ENCODE measurements at regions not wholly inside any gene's neighbourhood (a gene's known extent, or its start where the extent isn't known, plus 50 kb on each side); places are given as distances from the start of the nearest gene placed in this dataset.
A peak's percentile ranks its signal among the peaks of the same experiment; 100 is the strongest.

GRCh38 chr5:96590796-96591195 lies 71.4 kb upstream of the CAST start:
- DNase-seq (ENCODE audit: low spot score), result no peak

- DNase-seq (ENCODE audit: low spot score), result no peak
Measured at GRCh38 chr5:96595300-96596090, 66.7 kb upstream of the CAST start.

DNA sequence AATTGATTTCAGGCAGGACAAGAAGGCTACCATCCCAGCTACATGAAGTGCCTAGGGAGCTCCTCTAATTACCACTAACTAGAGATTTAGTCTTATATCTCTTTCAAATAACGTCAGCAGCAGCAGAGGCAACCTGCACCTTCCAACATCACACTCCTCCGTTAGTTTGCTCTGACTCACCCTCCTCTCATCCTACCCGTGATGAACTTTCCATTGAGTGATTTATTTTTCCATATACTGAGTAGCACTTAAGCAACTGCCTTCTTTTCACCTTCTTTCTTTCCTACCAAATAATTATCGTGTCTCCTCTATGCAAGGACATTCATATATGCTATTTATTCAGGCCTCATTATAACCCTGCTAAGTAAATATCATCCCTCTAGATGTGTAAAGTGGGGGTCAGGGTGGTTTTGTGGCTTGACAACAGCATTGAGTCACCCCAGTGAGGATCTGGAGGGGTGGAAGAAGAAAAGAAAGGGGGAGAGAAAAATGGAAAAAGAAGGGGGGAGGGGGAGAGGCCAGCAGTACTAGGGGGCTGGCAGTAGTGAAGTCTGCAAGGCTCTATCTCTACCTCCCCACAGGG lies 64.6 kb upstream of the CAST start:
- DNase-seq (ENCODE audit: low spot score), result no peak

DNA sequence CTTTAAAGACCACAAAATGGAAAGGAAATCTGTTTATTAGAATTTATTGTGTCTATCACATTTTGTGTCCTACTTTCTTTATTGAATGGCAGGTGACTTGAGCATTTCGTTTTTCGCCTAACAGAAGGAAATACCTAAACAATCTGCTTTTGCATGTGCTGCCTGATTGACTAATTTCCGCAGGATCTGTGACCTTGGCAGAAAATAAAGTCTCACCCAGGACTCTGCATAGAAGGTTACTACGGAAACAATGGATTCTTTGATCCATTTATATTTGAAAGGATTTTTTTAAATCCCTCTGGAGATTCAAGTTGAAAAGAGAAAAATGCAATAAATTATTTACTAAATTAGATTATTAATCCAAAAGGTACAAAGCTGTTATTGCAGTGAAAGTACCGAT lies 61.0 kb upstream of the CAST start:
- DNase-seq (ENCODE audit: low spot score), result no peak

- DNase-seq (ENCODE audit: low spot score), result peak; percentile 59
Measured at GRCh38 chr5:96601715-96602244, 60.4 kb upstream of the CAST start.

GRCh38 chr5:96602776-96603175 lies 59.4 kb upstream of the CAST start:
- DNase-seq (ENCODE audit: low spot score), result no peak

- no peak for DNase-seq (ENCODE audit: low spot score)
Measured at GRCh38 chr5:96605144-96605837, 56.9 kb upstream of the CAST start.

DNA sequence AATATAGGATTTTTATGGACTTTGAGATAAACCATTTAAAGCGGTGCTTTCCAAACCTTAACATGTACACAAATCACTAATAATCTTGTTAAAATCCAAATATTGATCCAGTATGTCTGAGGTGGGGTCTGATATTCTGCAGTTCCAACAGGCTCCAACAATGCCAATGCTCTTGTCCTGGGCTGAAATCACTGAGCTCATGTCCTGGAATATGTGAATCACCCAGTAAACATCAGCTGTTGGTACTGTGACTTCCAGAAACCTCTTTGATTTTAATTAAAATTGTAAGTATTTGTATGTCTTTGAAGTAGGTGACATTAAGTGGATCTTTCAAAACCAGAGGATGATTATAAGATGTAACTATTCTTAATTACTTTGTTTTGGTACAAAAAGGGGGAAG lies 52.8 kb upstream of the CAST start:
- DNase-seq (ENCODE audit: low spot score), result no peak

- no peak for DNase-seq (ENCODE audit: low spot score)
Measured at GRCh38 chr5:96610747-96611146, 51.4 kb upstream of the CAST start.

DNA sequence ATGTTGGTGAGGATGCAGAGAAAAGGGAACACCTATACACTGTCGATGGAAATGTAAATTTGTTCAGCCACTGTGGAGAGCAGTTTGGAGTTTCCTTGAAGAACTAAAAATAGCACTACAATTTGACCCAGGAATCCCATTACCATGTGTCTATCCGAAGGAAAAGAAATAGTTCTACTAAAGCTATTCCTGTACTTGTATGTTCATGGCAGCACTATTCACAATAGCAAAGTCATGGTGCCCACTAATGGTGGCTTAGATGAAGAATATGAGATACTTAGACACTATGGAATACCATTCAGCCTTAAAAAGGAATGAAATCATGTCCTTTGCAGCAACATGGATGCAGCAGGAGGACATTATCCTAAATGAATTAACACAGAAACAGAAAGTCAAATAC lies 50.2 kb upstream of the CAST start:
- DNase-seq (ENCODE audit: low spot score), result no peak
